Colon (tissue), 2 donors: ENCODE measurements at regions not wholly inside any gene's neighbourhood (a gene's known extent, or its start where the extent isn't known, plus 50 kb on each side); places are given as distances from the start of the nearest gene placed in this dataset.
"Not testable (repeated sequence)": the region's sequence is repeated elsewhere in the genome, so short reads cannot be mapped to it uniquely, and the experiment has no call there.

Experiments
- FAIRE-seq: peaks from 2 replicates; lab custom pipeline; 2012; peaks lifted over from hg19 to GRCh38; lab: Jason Lieb, UNC
- donor health status: control.
- donor health status: control.

DNA sequence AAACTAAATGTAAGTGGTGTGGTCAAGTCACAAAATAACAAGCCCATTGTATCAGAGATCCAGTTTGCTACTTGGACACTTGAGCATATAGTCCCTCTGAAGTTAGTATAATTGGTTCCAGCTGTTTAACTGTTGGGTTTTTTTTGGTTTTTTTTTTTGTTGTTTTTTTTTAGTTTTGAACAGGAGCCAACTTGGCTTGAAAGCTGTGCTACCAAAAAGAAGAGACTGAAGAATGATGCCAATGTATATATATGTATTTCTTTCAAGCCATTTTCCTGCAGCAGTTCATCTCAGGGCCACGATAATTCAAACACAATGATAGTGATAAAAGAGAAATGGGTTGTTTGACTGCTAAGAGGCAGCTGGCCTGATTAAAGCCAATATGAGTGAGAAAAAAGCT lies 138.3 kb downstream of the PCDH18 start:
- no peak for FAIRE-seq

- no peak for FAIRE-seq
Observed at GRCh38 chr4:137393044-137393443, 139.2 kb downstream of the PCDH18 start.

GRCh38 chr4:137390707-137391106 lies 141.6 kb downstream of the PCDH18 start:
- no peak for FAIRE-seq

DNA sequence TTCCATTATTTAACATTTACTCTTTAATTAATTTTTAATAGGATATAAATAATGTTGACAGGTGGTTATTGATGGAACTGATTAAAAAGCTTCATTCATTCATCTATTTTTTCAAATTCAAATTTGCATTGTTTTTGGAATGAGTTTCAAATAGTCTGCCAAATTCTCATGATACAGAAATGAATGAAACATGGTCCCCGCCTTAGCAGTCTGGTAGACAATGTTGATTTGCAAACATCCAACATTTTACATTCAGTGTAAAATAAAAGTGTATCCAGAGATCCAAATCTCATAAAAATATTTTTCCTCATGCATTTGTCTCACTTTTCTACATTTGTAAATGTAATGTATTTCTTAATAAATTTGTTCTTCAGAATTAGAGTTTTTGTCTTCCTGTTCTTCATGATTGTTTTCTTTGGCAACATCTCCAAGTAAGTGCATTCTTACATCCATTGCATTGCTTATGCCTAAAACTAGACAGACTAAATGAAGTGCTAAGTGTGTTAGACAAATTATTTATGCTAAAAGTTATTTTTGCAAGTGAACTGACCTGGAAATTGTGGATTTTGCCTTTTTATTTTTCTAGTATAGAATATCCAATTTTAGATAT lies 142.3 kb downstream of the PCDH18 start:
- FAIRE-seq: no peak

DNA sequence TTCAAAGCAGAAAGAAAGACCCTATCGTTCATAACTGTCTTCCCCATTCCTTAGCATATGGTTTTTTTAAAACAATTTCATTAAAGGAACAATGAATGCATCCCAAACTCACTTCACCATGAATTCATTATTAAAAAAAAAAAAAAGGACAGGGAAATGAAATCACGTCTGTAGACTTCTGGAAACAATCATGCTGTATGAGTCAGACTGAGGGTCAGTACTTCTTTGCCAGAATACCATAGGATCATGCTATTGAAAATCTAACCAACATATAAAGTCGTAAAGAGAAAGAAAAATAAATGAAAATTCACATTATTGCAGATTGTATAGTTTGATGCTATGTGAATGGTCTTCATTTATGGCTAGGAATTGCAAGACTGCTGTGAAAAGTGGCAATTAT lies 144.4 kb downstream of the PCDH18 start:
- no peak for FAIRE-seq

GRCh38 chr4:137384476-137384875 lies 147.8 kb downstream of the PCDH18 start:
- FAIRE-seq: no peak

GRCh38 chr4:137378821-137379220 lies 153.5 kb downstream of the PCDH18 start:
- FAIRE-seq: no peak

- FAIRE-seq: no peak
Observed at GRCh38 chr4:137378393-137378792, 153.9 kb downstream of the PCDH18 start.

- no peak for FAIRE-seq
Observed at GRCh38 chr4:137376312-137376711, 156.0 kb downstream of the PCDH18 start.

- no peak for FAIRE-seq
Observed at GRCh38 chr4:137375111-137375850, 157.0 kb downstream of the PCDH18 start.

- no peak for FAIRE-seq
Observed at GRCh38 chr4:137370679-137371078, 161.6 kb downstream of the PCDH18 start.

- FAIRE-seq: no peak
Observed at GRCh38 chr4:137370206-137370633, 162.1 kb downstream of the PCDH18 start.

- no peak for FAIRE-seq
Observed at GRCh38 chr4:137367620-137368019, 164.7 kb downstream of the PCDH18 start.

GRCh38 chr4:137363496-137363895 lies 168.8 kb downstream of the PCDH18 start:
- FAIRE-seq: no peak

GRCh38 chr4:137361756-137362470 lies 170.4 kb downstream of the PCDH18 start:
- FAIRE-seq: no peak

- FAIRE-seq: no peak
Observed at GRCh38 chr4:137360761-137361160, 171.5 kb downstream of the PCDH18 start.

DNA sequence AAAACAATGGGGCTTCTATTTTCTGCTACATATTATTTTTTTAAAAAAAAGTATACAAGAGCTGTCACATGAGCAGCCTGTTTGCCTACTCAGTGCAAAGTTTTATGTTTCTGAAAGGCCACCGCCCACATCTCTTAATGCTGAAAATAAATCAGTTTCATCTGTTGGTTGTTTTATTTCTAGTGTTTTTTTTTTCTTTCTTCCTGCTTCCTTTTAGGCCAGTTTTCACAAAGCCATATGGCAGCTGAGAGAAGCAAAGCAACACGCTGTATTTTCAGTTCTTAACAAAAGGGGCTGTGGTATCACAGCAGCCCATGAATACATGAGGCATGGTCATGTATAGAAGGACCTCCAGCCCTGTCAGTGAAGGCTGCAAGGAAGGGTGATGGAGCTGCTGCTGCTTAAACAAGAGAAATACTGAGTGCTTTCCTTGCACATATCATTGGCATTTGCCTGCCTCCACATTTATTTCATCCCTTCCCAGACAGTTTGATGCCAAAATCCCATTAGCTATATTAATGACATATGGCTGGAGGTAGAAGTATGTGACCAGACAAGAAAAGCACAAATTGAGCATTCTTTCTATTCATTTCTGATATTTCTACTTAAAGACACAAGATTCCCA lies 172.5 kb downstream of the PCDH18 start:
- no peak for FAIRE-seq

DNA sequence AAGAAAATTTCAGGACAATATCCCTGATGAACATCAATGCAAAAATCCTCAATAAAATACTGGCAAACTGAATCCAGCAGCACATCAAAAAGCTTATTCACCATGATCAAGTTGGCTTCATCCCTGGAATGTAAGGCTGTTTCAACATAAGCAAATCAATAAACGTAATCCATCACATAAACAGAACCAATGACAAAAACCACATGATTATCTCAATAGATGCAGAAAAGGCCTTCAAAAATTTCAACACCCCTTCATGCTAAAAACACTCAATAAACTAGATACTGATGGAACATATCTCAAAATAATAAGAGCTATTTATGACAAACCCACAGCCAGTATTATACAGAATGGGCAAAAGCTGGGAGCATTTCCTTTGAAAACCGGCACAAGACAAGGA lies 177.7 kb downstream of the PCDH18 start:
- not testable (repeated sequence) for FAIRE-seq

- no peak for FAIRE-seq
Observed at GRCh38 chr4:137347371-137347770, 184.9 kb downstream of the PCDH18 start.

GRCh38 chr4:137345597-137345996 lies 186.7 kb downstream of the PCDH18 start:
- FAIRE-seq: no peak

GRCh38 chr4:137343221-137343620 lies 189.1 kb downstream of the PCDH18 start:
- FAIRE-seq: no peak

DNA sequence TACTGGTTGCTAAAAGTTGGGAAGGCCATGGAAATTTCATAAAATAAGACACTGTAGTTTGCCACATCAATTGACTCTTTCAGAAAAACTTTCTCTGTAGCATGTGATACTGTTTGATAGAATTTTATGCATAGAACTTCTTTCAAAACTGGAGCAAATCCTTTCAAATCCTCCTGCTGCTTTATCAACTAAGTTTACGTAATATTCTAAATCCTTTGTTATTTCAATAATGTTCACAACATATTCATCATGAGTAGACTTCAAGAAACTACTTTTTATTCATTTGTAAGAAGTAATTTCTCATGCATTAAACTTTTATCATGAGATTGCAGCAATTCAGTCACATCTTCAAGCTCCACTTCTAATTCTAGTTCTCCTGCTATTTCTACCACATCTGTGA lies 199.3 kb downstream of the PCDH18 start:
- FAIRE-seq: no peak

GRCh38 chr4:137312257-137312656 lies 220.0 kb downstream of the PCDH18 start:
- no peak for FAIRE-seq
